ENCODE measurements at regions not wholly inside any gene's neighbourhood (a gene's known extent, or its start where the extent isn't known, plus 50 kb on each side); places are given as distances from the start of the nearest gene placed in this dataset.

- no peak for DNase-seq (ENCODE audit: low spot score)
- TF ChIP-seq CTCF (IDR thresholded peaks at IDR 0.05), result no peak
- no peaks in the 10 kb centered on the region for H3K9me3 ChIP-seq
- no peaks in the 10 kb centered on the region for H3K27me3 ChIP-seq (replicated peaks; ENCODE audit: insufficient read depth)
- no peaks in the 10 kb centered on the region for H3K36me3 ChIP-seq
- no peak overlapping the region for H3K4me3 ChIP-seq
- H3K4me1 ChIP-seq (ENCODE audit: control insufficient read depth in 1 of 2, low read depth in 2 of 2), result no peaks in the 10 kb centered on the region
- H3K27ac ChIP-seq, result no peak overlapping the region
- no peak for ATAC-seq (ENCODE audit: insufficient number of reproducible peaks, low FRiP score, low read depth)
These were observed 94.7 kb downstream of the GGTLC2 start for GRCh38 chr22:22738959-22739585.

GRCh38 chr22:22740560-22741276, 96.3 kb downstream of the GGTLC2 start:
- no peak for ATAC-seq (ENCODE audit: insufficient number of reproducible peaks, low FRiP score, low read depth)
- H3K9me3 ChIP-seq, result no peaks in the 10 kb centered on the region
- no peaks in the 10 kb centered on the region for H3K36me3 ChIP-seq
- H3K27ac ChIP-seq, result no peak overlapping the region
- DNase-seq (ENCODE audit: low spot score), result no peak
- H3K4me3 ChIP-seq, result no peak overlapping the region
- H3K27me3 ChIP-seq (replicated peaks; ENCODE audit: insufficient read depth), result no peaks in the 10 kb centered on the region
- TF ChIP-seq CTCF (IDR thresholded peaks at IDR 0.05), result no peak
- no peaks in the 10 kb centered on the region for H3K4me1 ChIP-seq (ENCODE audit: control insufficient read depth in 1 of 2, low read depth in 2 of 2)

- TF ChIP-seq CTCF (IDR thresholded peaks at IDR 0.05), result no peak
- H3K9me3 ChIP-seq, result no peaks in the 10 kb centered on the region
- no peaks in the 10 kb centered on the region for H3K36me3 ChIP-seq
- H3K4me3 ChIP-seq, result no peak overlapping the region
- H3K27ac ChIP-seq, result no peak overlapping the region
- no peak for DNase-seq (ENCODE audit: low spot score)
- no peaks in the 10 kb centered on the region for H3K4me1 ChIP-seq (ENCODE audit: control insufficient read depth in 1 of 2, low read depth in 2 of 2)
- H3K27me3 ChIP-seq (replicated peaks; ENCODE audit: insufficient read depth), result no peaks in the 10 kb centered on the region
- no peak for ATAC-seq (ENCODE audit: insufficient number of reproducible peaks, low FRiP score, low read depth)
These were observed 97.4 kb downstream of the GGTLC2 start for GRCh38 chr22:22741843-22742242.

- TF ChIP-seq CTCF (IDR thresholded peaks at IDR 0.05), result no peak
- Histone ChIP-seq H3K4me3 (no peak overlapping the region), H3K27ac (no peak overlapping the region), H3K9me3 (no peaks in the 10 kb centered on the region), H3K27me3 (replicated peaks; ENCODE audit: insufficient read depth) (no peaks in the 10 kb centered on the region), H3K4me1 (ENCODE audit: control insufficient read depth in 1 of 2, low read depth in 2 of 2) (no peaks in the 10 kb centered on the region), H3K36me3 (no peaks in the 10 kb centered on the region)
- DNase-seq (ENCODE audit: low spot score) (no peak), ATAC-seq (ENCODE audit: insufficient number of reproducible peaks, low FRiP score, low read depth) (no peak)
These were observed 98.2 kb downstream of the GGTLC2 start for GRCh38 chr22:22742641-22743040.

GRCh38 chr22:22743128-22743760, 98.8 kb downstream of the GGTLC2 start:
- Histone ChIP-seq H3K27ac (no peak overlapping the region), H3K36me3 (no peaks in the 10 kb centered on the region), H3K9me3 (no peaks in the 10 kb centered on the region), H3K4me3 (no peak overlapping the region), H3K4me1 (ENCODE audit: control insufficient read depth in 1 of 2, low read depth in 2 of 2) (no peaks in the 10 kb centered on the region), H3K27me3 (replicated peaks; ENCODE audit: insufficient read depth) (no peaks in the 10 kb centered on the region)
- DNase-seq (ENCODE audit: low spot score) (no peak), ATAC-seq (ENCODE audit: insufficient number of reproducible peaks, low FRiP score, low read depth) (no peak)
- no peak for TF ChIP-seq CTCF (IDR thresholded peaks at IDR 0.05)

All from thoracic aorta (tissue), 2 donors.